ENCODE measurements at regions not wholly inside any gene's neighbourhood (a gene's known extent, or its start where the extent isn't known, plus 50 kb on each side); places are given as distances from the start of the nearest gene placed in this dataset.

GRCh38 chr1:184805667-184806295 lies 51.1 kb upstream of the EDEM3 start:
- TF ChIP-seq CTCF (IDR thresholded peaks at IDR 0.05 in 8 of 11, conservative IDR thresholded peaks at IDR 0.05 in 3 of 11) (peak; percentile 89 to 97 (median 94)), POLR2A (IDR thresholded peaks at IDR 0.05) (no peak)

Measured in spleen (tissue), 7 donors.